Caco-2 (cell line): ENCODE measurements at regions not wholly inside any gene's neighbourhood (a gene's known extent, or its start where the extent isn't known, plus 50 kb on each side); places are given as distances from the start of the nearest gene placed in this dataset.

ENCODE experiments used
- BruUV-seq: library from RNA; stranded (reverse); fragments of 400-500 nt; replicated peaks from 2 replicates; lab custom pipeline; 2021; lab: Mats Ljungman, UMichigan
- CTCF ChIA-PET: fragments of 300-600 bp; sonication (Branson Sonifier 250); formaldehyde crosslinking; loops from one replicate; lab custom pipeline; 2022; ENCODE audit warnings: antibody characterized with exemption; lab: Charles Lee
- POLR2A ChIA-PET: fragments of 300-600 bp; sonication (Branson Sonifier 250); formaldehyde crosslinking; loops from one replicate; lab custom pipeline; 2022; ENCODE audit warnings: antibody characterized with exemption; lab: Charles Lee
- DNase-seq, 2 experiments: peaks; one replicate each; pipeline versions ENCODE4 v3.0.0 to v3.0.0-alpha.2; 2020 to 2022
- H3K27me3 ChIP-seq: replicated peaks from 2 replicates; pipeline ENCODE4 v1.6.0; 2011; ENCODE audit warnings: low read length; ENCODE audit not compliant: control insufficient read depth, insufficient read depth
- H3K36me3 ChIP-seq: 2 replicates; pipeline ENCODE4 v1.5.1; 2011; ENCODE audit warnings: low read length; ENCODE audit not compliant: control insufficient read depth, insufficient read depth
- H3K4me1 ChIP-seq: fragments of 250-450 bp; sonication (Bioruptor Pico); 2 replicates; pipeline ENCODE4 v1.5.1; 2020; ENCODE audit warnings: mild to moderate bottlenecking
- H3K4me3 ChIP-seq: 2 replicates; pipeline ENCODE4 v1.5.1; 2011; ENCODE audit warnings: low read depth, mild to moderate bottlenecking, control low read depth, low read length
- H3K9me3 ChIP-seq: fragments of 250-450 bp; sonication (Bioruptor Pico); 2 replicates; pipeline ENCODE4 v1.5.1; 2020; ENCODE audit warnings: mild to moderate bottlenecking, moderate library complexity
- H3K27ac Mint-ChIP-seq: one replicate; pipeline ENCODE4 v1.8.0; 2022; ENCODE audit warnings: mixed read lengths; ENCODE audit not compliant: unreplicated experiment
- H3K27me3 Mint-ChIP-seq: one replicate; pipeline ENCODE4 v1.8.0; 2022; ENCODE audit warnings: mixed read lengths; ENCODE audit not compliant: insufficient read depth, unreplicated experiment
- H3K36me3 Mint-ChIP-seq: one replicate; pipeline ENCODE4 v1.8.0; 2022; ENCODE audit warnings: mild to moderate bottlenecking, mixed read lengths; ENCODE audit not compliant: insufficient read depth, unreplicated experiment
- H3K4me1 Mint-ChIP-seq: one replicate; pipeline ENCODE4 v1.8.0; 2022; ENCODE audit warnings: low read depth, mixed read lengths; ENCODE audit not compliant: unreplicated experiment
- H3K4me3 Mint-ChIP-seq: one replicate; pipeline ENCODE4 v1.8.0; 2022; ENCODE audit warnings: mild to moderate bottlenecking, moderate library complexity, mixed read lengths; ENCODE audit not compliant: unreplicated experiment
- H3K9me3 Mint-ChIP-seq: one replicate; pipeline ENCODE4 v1.8.0; 2022; ENCODE audit warnings: mixed read lengths; ENCODE audit not compliant: unreplicated experiment
- intact Hi-C: fragments of 100-400 bp; cut with micrococcal nuclease; formaldehyde crosslinking; loops from one replicate; pipeline ENCODE4 v1.10.0; 2022; ENCODE audit not compliant: unreplicated experiment
- TF ChIP-seq, protein P1 (sequence below), 2 experiments: fragments of 200-600 bp in 1 of 2; IDR thresholded peaks; 1 replicate in 1 of 2; 2 replicates in 1 of 2; pipeline versions ENCODE4 v1.5.1 to v1.8.0; 2011 to 2022; ENCODE audit warnings: antibody characterized with exemption in 1 of 2, control low read depth in 1 of 2, inconsistent platforms in 1 of 2, low read depth in 1 of 2, low read length in 1 of 2, mild to moderate bottlenecking in 1 of 2, moderate library complexity in 1 of 2; ENCODE audit not compliant: insufficient read depth in 1 of 2, severe bottlenecking in 1 of 2, unreplicated experiment in 1 of 2

GRCh38 chr2:240310201-240310600 lies 125.3 kb upstream of the GPC1 start:
- intact Hi-C loops = no loop called here
- no peaks in the 10 kb centered on the region for H3K4me1 ChIP-seq
- TF ChIP-seq, protein P1, sequence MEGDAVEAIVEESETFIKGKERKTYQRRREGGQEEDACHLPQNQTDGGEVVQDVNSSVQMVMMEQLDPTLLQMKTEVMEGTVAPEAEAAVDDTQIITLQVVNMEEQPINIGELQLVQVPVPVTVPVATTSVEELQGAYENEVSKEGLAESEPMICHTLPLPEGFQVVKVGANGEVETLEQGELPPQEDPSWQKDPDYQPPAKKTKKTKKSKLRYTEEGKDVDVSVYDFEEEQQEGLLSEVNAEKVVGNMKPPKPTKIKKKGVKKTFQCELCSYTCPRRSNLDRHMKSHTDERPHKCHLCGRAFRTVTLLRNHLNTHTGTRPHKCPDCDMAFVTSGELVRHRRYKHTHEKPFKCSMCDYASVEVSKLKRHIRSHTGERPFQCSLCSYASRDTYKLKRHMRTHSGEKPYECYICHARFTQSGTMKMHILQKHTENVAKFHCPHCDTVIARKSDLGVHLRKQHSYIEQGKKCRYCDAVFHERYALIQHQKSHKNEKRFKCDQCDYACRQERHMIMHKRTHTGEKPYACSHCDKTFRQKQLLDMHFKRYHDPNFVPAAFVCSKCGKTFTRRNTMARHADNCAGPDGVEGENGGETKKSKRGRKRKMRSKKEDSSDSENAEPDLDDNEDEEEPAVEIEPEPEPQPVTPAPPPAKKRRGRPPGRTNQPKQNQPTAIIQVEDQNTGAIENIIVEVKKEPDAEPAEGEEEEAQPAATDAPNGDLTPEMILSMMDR (IDR thresholded peaks at IDR 0.05; ENCODE audit: insufficient read depth in 1 of 2, low read depth in 1 of 2, low read length in 1 of 2, severe bottlenecking in 1 of 2, unreplicated experiment in 1 of 2) = no peak
- H3K36me3 ChIP-seq = no peaks in the 10 kb centered on the region
- no peak overlapping the region for H3K4me3 Mint-ChIP-seq
- H3K27me3 ChIP-seq = no peaks in the 10 kb centered on the region
- no peaks in the 10 kb centered on the region for H3K27me3 Mint-ChIP-seq
- no peaks in the 10 kb centered on the region for H3K9me3 Mint-ChIP-seq
- no peak overlapping the region for H3K4me3 ChIP-seq
- no peak overlapping the region for H3K27ac Mint-ChIP-seq
- CTCF ChIA-PET = no interaction called here
- POLR2A ChIA-PET = no interaction called here
- no peaks in the 10 kb centered on the region for H3K9me3 ChIP-seq
- H3K36me3 Mint-ChIP-seq = no peaks in the 10 kb centered on the region
- H3K4me1 Mint-ChIP-seq = no peaks in the 10 kb centered on the region
- no TSS peak for BruUV-seq
- DNase-seq = no peak

DNA sequence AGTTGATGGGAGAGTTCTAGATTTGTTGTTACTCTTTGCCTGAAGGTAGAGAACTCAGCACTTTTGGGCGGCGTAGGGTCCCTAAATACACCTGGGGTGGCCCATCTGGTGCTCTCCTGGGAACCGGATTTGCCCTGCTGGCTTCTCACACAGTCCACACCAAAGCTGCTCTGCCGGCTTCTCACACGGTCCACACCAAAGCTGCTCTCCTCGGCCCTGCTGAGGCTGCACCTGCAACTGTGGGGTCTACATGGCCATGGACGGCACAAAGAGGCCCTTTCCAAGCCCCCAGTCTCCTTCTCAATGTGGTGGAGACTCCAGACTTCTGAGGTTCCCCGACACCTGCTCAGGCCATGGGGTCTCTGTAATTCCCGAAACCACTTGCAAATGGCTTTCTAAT lies 124.8 kb upstream of the GPC1 start:
- no peaks in the 10 kb centered on the region for H3K36me3 Mint-ChIP-seq
- Histone ChIP-seq H3K27me3 (no peaks in the 10 kb centered on the region), H3K36me3 (no peaks in the 10 kb centered on the region), H3K4me3 (no peak overlapping the region), H3K4me1 (no peaks in the 10 kb centered on the region), H3K9me3 (no peaks in the 10 kb centered on the region)
- POLR2A ChIA-PET = no interaction called here
- no TSS peak for BruUV-seq
- intact Hi-C loops = no loop called here
- TF ChIP-seq, protein P1 (IDR thresholded peaks at IDR 0.05; ENCODE audit: insufficient read depth in 1 of 2, low read depth in 1 of 2, low read length in 1 of 2, severe bottlenecking in 1 of 2, unreplicated experiment in 1 of 2) = no peak
- H3K27ac Mint-ChIP-seq = no peak overlapping the region
- CTCF ChIA-PET = no interaction called here
- no peaks in the 10 kb centered on the region for H3K4me1 Mint-ChIP-seq
- no peaks in the 10 kb centered on the region for H3K27me3 Mint-ChIP-seq
- no peak overlapping the region for H3K4me3 Mint-ChIP-seq
- no peaks in the 10 kb centered on the region for H3K9me3 Mint-ChIP-seq
- DNase-seq = no peak

- TF ChIP-seq, protein P1 (IDR thresholded peaks at IDR 0.05; ENCODE audit: insufficient read depth in 1 of 2, low read depth in 1 of 2, low read length in 1 of 2, severe bottlenecking in 1 of 2, unreplicated experiment in 1 of 2) = no peak
- Histone ChIP-seq H3K4me1 (no peaks in the 10 kb centered on the region), H3K9me3 (no peaks in the 10 kb centered on the region), H3K27me3 (no peaks in the 10 kb centered on the region), H3K36me3 (no peaks in the 10 kb centered on the region), H3K4me3 (no peak overlapping the region)
- no peaks in the 10 kb centered on the region for H3K4me1 Mint-ChIP-seq
- no TSS peak for BruUV-seq
- intact Hi-C loops = no loop called here
- no peaks in the 10 kb centered on the region for H3K27me3 Mint-ChIP-seq
- H3K4me3 Mint-ChIP-seq = no peak overlapping the region
- ChIA-PET CTCF (no interaction called here), POLR2A (no interaction called here)
- no peaks in the 10 kb centered on the region for H3K36me3 Mint-ChIP-seq
- H3K27ac Mint-ChIP-seq = no peak overlapping the region
- peaks cover 2% of the 10 kb centered on the region for H3K9me3 Mint-ChIP-seq
- DNase-seq = no peak
Observed at GRCh38 chr2:240311821-240312220, 123.6 kb upstream of the GPC1 start.
